GM12892 (cell line): ENCODE measurements at regions not wholly inside any gene's neighbourhood (a gene's known extent, or its start where the extent isn't known, plus 50 kb on each side); places are given as distances from the start of the nearest gene placed in this dataset.

Experiments
- DNase-seq: peaks from one replicate; pipeline ENCODE4 v3.0.0; 2011; ENCODE audit not compliant: insufficient read length
- FAIRE-seq: peaks from 2 replicates; lab custom pipeline; 2011; peaks lifted over from hg19 to GRCh38; lab: Jason Lieb, UNC
- POLR2A ChIP-seq: IDR thresholded peaks from 2 replicates; pipeline ENCODE4 v1.6.1; 2011; ENCODE audit warnings: low read depth, low read length, control low read depth
- POLR2AphosphoS5 ChIP-seq: IDR thresholded peaks from 2 replicates; pipeline ENCODE4 v1.6.1; 2011; ENCODE audit warnings: low read depth, low read length, control low read depth
- TAF1 ChIP-seq: IDR thresholded peaks from 2 replicates; pipeline ENCODE4 v1.6.1; 2011; ENCODE audit warnings: low read depth, mild to moderate bottlenecking, control low read depth, low read length, borderline replicate concordance

DNA sequence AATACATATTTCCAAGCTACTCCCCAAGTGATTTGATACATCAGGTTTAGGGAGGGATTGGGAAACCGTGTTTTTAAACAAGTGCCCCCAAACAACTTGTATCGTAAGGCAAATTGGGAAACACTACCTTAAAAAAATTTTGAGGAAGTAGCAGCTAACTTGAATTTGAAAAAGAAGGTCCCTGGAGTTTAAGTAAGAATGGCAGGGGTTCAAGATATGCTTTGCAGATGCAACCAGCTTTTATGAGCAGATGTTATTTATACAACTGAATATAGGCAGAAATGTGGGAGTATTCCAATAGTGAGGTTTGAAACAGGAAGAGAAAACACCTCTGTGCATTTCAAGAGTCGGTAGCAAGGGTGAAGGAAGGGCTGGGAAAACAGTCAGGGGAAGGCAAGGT lies 139.6 kb downstream of the IL20RB start:
- TF ChIP-seq POLR2AphosphoS5, result no peak
- TF ChIP-seq POLR2A, result no peak
- DNase-seq, result no peak
- no peak for FAIRE-seq

DNA sequence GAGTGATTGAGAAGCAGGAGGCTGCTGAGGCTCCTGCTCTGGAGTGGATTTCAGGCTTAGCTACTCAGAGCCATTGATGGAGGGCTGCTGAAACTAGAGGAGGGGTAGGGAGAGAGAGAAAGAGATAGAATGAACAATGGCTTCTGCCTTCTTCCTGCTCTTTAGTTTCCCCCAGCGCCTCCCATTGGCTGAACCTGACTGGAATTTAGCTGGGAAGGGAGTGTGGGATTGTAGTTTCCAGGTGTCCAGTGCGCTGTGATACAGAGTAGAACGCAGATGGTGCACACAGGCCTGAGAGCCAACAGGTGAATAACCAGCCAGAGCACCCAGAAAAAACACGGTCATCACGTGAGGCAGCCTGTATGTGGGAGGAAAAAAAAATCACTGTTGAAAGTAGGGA lies 140.1 kb downstream of the IL20RB start:
- FAIRE-seq (no peak), DNase-seq (no peak)
- no peak for TF ChIP-seq POLR2AphosphoS5
- no peak for TF ChIP-seq TAF1
- TF ChIP-seq POLR2A, result no peak

DNA sequence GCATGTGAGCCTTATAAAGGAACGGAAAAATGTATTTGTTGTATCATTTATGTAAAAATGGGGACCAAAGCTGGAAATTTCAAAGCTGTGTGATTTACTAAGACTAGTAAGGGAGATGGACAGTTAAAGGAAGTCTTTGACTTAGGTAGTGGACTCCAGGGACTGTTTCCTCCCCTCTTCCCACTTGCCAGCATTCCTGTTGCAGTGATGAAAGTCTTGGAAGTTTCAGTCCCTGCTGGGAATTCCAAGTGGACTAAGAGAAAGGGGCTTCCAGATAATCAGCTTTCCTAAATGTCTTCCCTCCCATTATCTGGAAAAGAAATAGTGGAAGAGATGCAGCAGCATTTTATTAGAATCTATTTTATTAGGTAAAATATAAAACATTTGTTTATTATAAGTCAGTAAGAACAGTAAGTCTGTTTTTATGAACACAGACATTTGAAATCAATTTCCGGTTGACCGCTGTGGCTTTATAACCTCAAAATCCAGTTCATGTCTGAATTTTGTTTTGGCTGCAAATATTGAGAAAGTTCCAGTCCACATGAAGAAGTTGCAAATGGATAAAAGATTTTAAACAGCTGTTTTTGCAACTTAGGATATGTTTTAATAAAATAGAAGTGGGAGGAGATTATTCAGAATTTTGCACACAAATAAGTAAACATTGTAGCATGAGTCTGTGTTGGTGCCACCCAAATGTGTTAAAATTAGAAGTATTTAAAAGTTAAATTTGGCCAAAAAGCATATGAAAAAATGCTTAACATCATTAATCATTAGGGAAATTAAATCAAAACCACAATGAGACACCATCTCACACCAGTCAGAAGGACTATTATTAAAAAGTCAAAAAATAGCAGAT lies 141.8 kb downstream of the IL20RB start:
- no peak for DNase-seq
- FAIRE-seq, result no peak
- TF ChIP-seq POLR2AphosphoS5 (no peak), TAF1 (no peak), POLR2A (no peak)

DNA sequence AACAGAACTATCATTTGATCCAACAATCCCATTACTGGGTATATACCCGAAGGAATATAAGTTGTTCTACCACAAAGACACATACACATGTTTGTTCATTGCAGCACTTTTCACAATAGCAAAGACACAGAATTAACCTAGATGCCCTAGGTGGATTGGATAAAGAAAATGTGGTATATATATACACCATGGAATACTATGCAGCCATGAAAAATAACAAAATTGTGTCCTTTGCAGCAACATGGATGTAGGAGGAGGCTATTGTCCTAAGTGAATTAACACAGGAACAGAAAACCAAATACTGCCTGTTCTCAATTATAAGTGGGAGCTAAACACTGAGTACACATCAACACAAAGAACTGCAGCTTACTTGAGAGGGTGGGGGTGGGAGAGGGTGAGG lies 142.5 kb downstream of the IL20RB start:
- DNase-seq (no peak), FAIRE-seq (no peak)
- TF ChIP-seq TAF1 (no peak), POLR2A (no peak), POLR2AphosphoS5 (no peak)

DNA sequence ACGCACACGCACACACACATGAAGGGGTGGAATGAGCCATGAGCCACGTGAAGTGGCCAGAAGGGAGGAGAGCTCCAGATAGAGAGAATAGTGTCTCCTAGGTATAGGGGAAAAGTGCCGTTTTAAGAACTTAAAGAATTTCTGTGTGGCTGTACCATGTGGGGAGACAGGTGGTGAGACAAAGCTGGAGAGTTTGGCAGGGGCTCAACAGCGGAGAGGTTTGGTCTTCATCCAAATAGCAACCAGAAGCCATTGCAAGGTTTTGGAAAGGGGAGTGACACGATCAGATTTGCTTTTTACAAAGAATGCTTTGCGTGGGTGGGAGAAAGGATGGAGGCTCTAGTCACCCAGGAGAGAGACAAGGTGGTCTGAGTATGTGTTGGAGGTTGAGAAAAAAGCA lies 146.0 kb downstream of the IL20RB start:
- TF ChIP-seq POLR2AphosphoS5 (no peak), POLR2A (no peak), TAF1 (no peak)
- FAIRE-seq, result no peak
- no peak for DNase-seq

DNA sequence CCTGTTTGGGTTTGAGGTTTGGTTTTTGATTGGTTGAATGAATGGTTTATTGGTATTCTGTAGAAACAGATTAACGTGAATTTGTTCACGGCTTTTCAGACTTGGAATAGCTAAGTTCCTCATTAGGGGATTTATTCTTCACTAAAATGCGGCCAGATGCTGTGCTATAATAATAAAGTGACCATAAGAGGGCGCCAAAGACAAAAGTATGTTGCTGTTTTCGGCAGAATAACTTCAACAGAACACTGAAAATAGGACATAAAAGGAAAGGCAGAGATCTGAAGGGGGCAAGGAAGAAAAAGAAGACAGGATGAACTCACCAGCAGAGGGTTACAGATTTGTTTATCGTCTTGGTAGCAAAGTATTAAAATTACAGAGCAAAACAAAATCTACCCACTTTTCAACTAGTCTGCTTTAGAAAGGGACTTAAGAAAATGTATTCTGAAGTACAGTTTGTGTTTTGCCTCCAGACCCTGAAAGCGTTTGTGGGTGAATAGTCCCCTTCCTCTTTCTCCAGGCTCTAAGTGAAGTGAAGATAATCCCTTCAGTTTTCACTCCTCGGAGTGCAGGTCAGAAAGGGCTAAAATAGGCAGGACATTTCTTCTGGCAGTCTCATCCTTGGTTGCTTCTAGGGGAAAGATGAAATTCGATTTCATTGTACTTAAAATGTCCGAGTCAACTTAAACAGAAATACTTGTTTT lies 147.6 kb downstream of the IL20RB start:
- no peak for TF ChIP-seq POLR2AphosphoS5
- no peak for TF ChIP-seq POLR2A
- no peak for TF ChIP-seq TAF1
- DNase-seq (no peak), FAIRE-seq (peak; percentile 76)

DNA sequence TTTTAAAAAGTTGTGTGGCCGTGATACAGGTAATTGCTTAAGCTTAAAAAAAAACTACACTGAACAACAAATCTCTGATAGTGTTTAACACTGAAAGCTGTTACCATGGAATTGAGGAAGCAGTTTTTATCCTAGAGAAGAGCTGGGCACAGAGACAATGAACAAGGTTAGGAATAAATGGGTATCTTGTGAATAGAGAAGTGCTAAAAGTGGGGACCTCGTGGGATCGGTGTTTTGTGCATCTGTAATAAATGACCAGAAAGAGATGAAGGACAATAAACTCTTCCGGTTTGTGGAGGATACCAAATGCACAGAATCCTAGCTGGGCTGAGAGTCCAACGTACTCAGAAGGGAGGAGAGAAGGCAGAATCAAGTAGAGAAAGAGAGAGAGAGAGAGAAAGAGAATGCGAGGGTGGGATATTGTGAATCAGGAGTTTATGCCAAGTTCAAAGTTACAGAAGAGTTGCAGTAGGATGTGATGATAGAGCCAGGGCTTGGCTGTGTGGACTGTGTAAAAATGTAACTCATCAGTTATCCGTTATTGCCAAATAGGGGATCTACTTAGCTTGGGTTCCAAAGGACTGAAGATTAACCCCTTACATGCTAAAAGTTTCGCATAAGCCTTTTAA lies 148.9 kb downstream of the IL20RB start:
- TF ChIP-seq TAF1, result no peak
- TF ChIP-seq POLR2AphosphoS5, result no peak
- no peak for TF ChIP-seq POLR2A
- no peak for FAIRE-seq
- no peak for DNase-seq

DNA sequence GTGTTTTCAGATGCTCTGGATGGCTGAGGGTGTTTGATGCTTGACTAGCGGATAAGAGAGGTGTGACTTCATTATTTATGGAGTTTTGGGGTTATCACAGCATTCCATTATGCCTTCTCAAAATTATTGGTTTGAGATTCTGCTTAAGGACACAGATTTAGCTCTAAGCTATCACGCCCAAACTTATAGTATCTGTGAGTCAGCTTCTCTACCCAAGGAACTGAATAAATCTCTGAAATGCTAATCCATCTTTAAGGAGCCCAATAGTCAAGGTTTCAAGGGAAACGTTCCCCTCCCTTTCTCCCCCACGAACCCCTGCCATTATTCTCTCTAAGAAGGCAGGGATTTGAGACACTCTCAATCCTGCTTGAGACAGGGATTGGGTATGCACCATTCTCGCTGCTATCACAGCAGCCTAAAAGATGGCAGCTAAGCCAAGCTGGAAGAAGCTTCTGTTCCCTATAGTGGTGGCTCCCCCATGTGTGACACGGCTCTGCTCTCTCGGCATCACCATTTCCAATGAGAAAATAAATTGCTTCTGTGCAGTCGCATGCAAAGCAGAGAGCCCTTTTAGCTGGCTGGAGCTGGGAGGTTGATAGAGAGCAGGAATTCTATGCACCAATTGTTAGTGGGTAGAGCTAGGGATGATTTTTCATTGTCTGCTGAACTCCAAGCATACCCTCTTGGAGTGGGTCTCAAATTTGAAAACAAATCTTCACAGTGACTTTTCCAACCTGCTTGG lies 151.1 kb downstream of the IL20RB start:
- FAIRE-seq, result no peak
- TF ChIP-seq POLR2AphosphoS5 (no peak), TAF1 (no peak), POLR2A (no peak)
- DNase-seq, result no peak

DNA sequence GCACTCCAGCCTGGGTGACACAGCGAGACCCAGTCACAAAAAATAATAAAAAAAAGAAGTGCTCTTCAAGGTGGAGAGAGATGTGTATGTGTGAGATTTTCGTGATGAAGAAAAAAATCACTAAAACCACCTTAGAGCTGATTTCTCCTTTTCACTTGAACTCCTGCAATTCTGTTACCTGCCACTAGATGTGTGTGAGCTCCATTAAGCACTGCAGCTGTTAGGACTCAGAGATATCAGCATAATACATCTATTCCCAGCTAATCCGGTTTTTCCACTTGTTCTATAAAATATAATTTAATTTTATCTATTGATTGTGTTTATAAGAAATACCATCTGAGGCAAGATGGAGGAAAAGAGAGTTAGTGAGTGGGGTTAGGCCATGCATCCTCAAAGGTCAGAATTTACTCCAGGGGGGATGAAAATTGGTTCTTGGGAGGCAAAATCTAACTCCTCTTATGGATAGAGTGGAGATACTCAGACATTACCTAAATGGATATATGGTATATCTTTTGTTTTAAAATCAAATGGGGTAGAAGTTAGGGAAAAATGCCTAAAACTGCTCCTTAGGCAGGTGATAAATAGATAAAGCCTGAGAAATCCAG lies 152.7 kb downstream of the IL20RB start:
- FAIRE-seq (peak; percentile 73), DNase-seq (no peak)
- TF ChIP-seq TAF1 (no peak), POLR2A (no peak), POLR2AphosphoS5 (no peak)

DNA sequence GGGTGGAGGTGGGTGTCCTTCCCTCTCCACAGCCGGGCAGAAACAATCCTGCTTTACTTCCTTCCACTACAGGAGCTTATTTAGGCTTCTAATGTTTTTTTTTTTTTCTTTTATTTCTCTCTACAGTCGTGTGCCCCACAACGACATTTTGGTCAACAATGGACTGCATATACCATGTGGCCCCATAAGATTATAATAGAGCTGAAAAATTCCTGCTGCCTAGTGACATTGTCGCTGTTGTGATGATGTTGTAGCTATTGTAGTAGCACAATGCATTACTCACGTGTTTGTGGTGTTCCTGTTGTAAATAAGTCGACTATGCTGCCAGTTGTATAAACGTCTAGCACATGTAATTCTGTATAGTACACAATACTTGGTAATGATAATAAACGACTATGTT lies 153.7 kb downstream of the IL20RB start:
- FAIRE-seq (no peak), DNase-seq (no peak)
- TF ChIP-seq TAF1 (no peak), POLR2AphosphoS5 (no peak), POLR2A (no peak)

DNA sequence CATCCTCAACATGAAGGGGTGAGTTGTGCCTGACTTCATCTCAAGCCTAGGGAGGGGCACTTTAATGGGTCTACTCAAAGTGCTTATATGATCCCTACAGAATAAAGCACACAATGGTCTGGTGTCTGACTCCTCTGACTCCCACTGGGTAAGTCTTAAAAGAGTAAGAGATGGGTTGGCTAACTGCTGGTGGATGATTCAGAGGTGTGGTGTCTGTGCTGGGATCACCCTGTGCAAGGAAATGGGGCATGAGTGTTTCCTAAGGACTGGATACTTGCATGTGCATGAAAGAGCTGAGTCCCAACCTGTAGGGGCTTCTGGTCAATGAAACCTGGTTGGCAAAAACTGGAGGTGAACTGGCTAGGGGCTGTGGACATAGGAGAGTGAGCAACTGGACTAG lies 158.8 kb downstream of the IL20RB start:
- no peak for FAIRE-seq
- TF ChIP-seq TAF1 (no peak), POLR2A (no peak), POLR2AphosphoS5 (no peak)
- no peak for DNase-seq

DNA sequence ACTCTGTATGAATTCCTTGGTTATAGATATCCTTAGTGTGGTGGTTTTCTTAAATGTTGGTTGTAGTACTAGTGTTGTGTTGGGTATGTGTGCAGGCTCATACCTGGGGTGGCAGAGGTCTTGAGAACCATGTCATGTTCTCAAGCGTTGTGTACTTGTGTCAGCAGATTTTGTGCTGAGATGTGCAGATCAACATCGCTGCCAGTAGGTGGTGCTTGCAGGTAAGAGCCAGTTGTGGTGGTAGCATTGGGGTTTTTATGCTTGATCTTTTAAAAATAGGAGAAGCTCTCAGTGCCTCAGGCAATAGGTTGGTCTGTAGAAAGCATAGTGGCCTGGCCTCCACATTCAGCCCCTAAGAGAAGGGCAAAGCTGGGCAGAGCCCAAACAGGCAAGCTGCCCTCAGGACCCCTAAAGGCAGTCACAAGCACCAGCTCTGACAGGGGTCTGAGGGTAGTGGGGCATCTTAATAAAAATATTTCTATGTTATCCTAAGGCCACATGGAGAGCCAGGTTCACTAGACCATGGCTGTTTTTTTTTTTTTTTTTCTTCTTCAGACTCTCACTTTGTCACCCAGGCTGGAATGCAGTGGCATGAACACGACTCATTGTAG lies 164.0 kb downstream of the IL20RB start:
- DNase-seq, result peak; percentile 4
- FAIRE-seq, result peak; percentile 74
- TF ChIP-seq TAF1 (no peak), POLR2A (no peak), POLR2AphosphoS5 (no peak)
